Tibial nerve (tissue), 4 donors: ENCODE measurements at regions not wholly inside any gene's neighbourhood (a gene's known extent, or its start where the extent isn't known, plus 50 kb on each side); places are given as distances from the start of the nearest gene placed in this dataset.

ENCODE experiments used
- DNase-seq, 2 donors: peaks; one replicate each; pipeline ENCODE4 v3.0.0-alpha.2; 2019; ENCODE audit warnings: low spot score in 2 of 2
- H3K27ac ChIP-seq, 4 donors: fragments of 200-600 bp; sonication (generic) in 3 of 4; one replicate each; pipeline ENCODE4 v1.5.1; 2017 to 2019; ENCODE audit warnings: mild to moderate bottlenecking in 1 of 4
- H3K27me3 ChIP-seq, 2 donors: fragments of 200-600 bp; sonication (generic) in 1 of 2; one replicate each; pipeline versions ENCODE4 v1.5.1 to v1.6.0; 2017 to 2019
- H3K36me3 ChIP-seq, 3 donors: fragments of 200-600 bp; sonication (generic); one replicate each; pipeline ENCODE4 v1.5.1; 2018 to 2019
- H3K4me1 ChIP-seq, 4 donors: fragments of 200-600 bp; sonication (generic) in 3 of 4; one replicate each; pipeline ENCODE4 v1.5.1; 2017 to 2019
- H3K4me3 ChIP-seq, 4 donors: fragments of 200-600 bp; sonication (generic) in 3 of 4; one replicate each; pipeline ENCODE4 v1.5.1; 2017 to 2019; ENCODE audit warnings: mild to moderate bottlenecking in 1 of 4, moderate library complexity in 1 of 4
- H3K9me3 ChIP-seq, 4 donors: fragments of 200-600 bp; sonication (generic) in 3 of 4; one replicate each; pipeline ENCODE4 v1.5.1; 2017 to 2019
- EP300 ChIP-seq, 2 donors: sonication (generic); formaldehyde crosslinking; IDR thresholded peaks; one replicate each; pipeline ENCODE4 v1.6.1; 2017; ENCODE audit warnings: antibody characterized with exemption in 2 of 2, mild to moderate bottlenecking in 1 of 2
- POLR2A ChIP-seq, 2 donors: fragments of 450-650 bp; IDR thresholded peaks; one replicate each; pipeline ENCODE4 v1.6.1; 2017; ENCODE audit warnings: antibody characterized with exemption in 2 of 2, mild to moderate bottlenecking in 2 of 2, moderate library complexity in 2 of 2
- WGBS, 2 donors: methylation state at CpG; one replicate each; pipeline ENCODE4 v1.1.5; 2018; 5-methylcytosine and 5-hydroxymethylcytosine counted together
- TF ChIP-seq, protein P1 (sequence below), 5 experiments: fragments of 200-600 bp in 3 of 5; fragments of 450-650 bp in 2 of 5; sonication (generic) in 3 of 5; IDR thresholded peaks; one replicate each; pipeline ENCODE4 v1.5.1; 2016 to 2019; ENCODE audit warnings: antibody characterized with exemption in 5 of 5, mild to moderate bottlenecking in 3 of 5, moderate library complexity in 2 of 5

DNA sequence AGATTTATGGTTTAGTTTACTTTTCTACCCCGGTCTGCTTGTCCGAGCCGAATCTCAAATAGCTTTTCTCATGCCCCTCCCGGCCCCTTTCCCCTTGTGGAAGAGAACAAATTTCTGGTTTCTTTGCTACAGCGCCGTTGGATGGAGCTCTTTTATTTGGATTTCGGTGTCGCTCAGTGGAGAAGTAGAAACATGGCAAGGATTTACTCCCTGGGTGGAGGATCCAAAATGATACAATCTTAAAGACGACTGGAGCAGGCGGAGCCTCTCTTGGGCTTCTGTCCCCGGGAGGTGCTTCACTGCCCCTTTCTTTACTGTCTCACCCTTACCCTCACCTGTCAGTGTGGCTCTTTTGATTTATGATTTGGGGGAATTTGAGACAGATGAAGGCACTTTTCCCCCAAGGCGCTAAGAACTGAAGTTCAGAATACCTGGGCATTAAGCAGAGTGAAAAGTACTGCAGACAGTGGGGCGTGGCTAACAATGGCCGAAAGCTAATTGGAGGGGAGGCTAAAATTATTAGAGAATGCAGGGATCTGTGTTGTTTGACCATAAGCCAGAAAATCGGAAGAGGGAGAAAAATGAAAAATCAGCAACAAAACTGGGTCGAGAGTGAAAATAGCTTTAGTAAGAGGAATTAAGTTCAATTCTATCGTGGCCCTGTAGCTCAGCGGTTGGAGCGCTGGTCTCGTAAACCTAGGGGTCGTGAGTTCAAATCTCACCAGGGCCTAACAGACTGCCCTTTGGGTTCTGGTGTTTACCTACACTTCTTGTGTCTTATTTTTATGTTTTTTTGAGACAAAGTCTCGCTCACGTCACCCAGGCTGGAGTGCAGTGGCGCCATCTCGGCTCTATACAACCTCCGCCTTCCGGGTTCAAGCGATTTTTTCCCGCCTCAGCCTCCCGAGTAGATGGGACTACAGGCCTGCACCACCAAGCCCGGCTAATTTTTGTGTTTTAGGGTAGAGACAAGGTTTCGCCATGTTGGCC lies 145.1 kb upstream of the ZNF184 start:
- Histone ChIP-seq H3K9me3 (no peaks in the 10 kb centered on the region), H3K36me3 (no peaks in the 10 kb centered on the region), H3K27me3 (peaks cover 0 to 41% of the 10 kb centered on the region in 2 donors), H3K27ac (no peak overlapping the region), H3K4me3 (peak overlapping the region in 3 of 4 donors; percentile 1 to 39 (median 10)), H3K4me1 (peaks cover 0 to 15% (median 3%) of the 10 kb centered on the region in 4 donors)
- TF ChIP-seq, protein P1, sequence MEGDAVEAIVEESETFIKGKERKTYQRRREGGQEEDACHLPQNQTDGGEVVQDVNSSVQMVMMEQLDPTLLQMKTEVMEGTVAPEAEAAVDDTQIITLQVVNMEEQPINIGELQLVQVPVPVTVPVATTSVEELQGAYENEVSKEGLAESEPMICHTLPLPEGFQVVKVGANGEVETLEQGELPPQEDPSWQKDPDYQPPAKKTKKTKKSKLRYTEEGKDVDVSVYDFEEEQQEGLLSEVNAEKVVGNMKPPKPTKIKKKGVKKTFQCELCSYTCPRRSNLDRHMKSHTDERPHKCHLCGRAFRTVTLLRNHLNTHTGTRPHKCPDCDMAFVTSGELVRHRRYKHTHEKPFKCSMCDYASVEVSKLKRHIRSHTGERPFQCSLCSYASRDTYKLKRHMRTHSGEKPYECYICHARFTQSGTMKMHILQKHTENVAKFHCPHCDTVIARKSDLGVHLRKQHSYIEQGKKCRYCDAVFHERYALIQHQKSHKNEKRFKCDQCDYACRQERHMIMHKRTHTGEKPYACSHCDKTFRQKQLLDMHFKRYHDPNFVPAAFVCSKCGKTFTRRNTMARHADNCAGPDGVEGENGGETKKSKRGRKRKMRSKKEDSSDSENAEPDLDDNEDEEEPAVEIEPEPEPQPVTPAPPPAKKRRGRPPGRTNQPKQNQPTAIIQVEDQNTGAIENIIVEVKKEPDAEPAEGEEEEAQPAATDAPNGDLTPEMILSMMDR (IDR thresholded peaks at IDR 0.05) = no peak
- no peak for TF ChIP-seq EP300 (IDR thresholded peaks at IDR 0.05)
- TF ChIP-seq POLR2A (IDR thresholded peaks at IDR 0.05) = no peak
- DNase-seq = no peak
- WGBS, 2 donors = 28 to 34% methylated on average over 32 of the region's 32 CpGs

DNA sequence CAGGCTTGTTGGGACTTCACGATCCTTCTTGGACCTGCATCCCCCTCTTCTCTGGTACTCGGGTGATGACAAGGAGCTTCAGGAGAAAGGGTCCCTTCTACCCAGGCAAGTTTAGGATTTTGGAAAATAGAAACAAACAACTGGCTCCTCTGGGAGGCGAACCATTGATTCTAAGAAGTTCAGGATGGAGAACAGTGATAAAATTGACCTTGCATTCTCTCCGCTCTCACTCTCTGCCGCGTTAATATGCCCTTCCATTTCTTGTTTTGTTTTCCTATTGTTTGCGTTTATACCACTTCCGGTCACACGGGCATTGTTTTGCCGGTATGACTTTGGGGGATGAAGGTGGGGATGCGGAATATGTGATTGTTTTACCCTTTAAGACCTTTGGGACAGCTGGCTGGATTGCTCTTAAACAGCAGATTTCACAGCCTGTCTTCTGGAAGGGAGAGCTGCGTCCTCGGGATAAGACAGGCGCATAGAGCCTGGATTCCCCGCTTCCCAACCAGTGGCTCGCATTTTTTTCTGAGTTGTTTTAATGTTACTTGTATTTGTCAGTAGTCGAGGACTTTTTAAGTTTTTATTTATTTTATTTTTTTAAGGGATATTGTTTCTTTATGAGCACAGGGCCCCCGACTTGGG lies 144.3 kb upstream of the ZNF184 start:
- H3K36me3 ChIP-seq = no peaks in the 10 kb centered on the region
- no peak for DNase-seq
- peak overlapping the region in 3 of 4 donors; percentile 1 to 39 (median 10) for H3K4me3 ChIP-seq
- H3K27me3 ChIP-seq = peaks cover 0 to 38% of the 10 kb centered on the region in 2 donors
- TF ChIP-seq, protein P1 (IDR thresholded peaks at IDR 0.05) = no peak
- TF ChIP-seq POLR2A (IDR thresholded peaks at IDR 0.05) (no peak), EP300 (IDR thresholded peaks at IDR 0.05) (no peak)
- WGBS, 2 donors = 3% methylated on average over 18 of the region's 18 CpGs
- no peaks in the 10 kb centered on the region for H3K9me3 ChIP-seq
- no peak overlapping the region for H3K27ac ChIP-seq
- H3K4me1 ChIP-seq = peaks cover 0 to 15% (median 3%) of the 10 kb centered on the region in 4 donors

DNA sequence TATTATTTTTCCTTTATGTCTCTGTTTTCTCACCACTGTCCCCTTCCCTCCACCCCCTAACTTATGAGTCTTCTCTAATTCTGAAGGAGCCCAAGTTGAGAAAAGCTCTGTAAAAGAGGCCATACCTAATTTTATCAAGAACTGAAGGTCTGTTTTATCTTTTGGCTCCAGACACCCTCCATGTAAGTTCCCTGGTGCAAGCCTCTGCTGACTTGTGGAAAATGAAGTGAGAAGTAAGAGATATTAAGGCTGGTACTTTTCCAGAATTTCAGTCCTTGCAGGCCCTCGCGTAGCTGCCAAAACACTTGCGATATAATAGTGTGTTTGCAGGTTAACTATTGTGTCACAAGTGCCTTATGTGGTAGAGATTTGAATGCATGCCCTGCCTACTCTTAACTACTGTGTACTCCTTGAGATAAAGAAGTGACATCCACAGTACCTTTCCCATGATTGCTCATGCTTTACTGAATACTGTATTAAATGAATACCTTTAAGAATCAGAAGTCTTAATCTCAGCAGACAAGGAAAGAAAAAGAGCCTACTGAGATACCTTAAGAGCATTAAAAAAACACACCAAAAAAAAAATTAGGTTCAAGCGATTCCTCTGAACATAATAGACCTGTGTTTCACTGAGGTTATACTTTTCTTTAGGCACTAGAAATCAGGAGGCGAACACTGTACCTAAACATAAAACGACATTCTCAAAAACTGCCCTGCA lies 143.6 kb upstream of the ZNF184 start:
- no peak for DNase-seq
- Histone ChIP-seq H3K4me1 (peaks cover 0 to 15% (median 3%) of the 10 kb centered on the region in 4 donors), H3K27ac (no peak overlapping the region), H3K9me3 (no peaks in the 10 kb centered on the region), H3K27me3 (peaks cover 0 to 38% of the 10 kb centered on the region in 2 donors), H3K36me3 (no peaks in the 10 kb centered on the region), H3K4me3 (peak overlapping the region in 1 of 4 donors; percentile 39)
- TF ChIP-seq, protein P1 (IDR thresholded peaks at IDR 0.05) = no peak
- no peak for TF ChIP-seq EP300 (IDR thresholded peaks at IDR 0.05)
- no peak for TF ChIP-seq POLR2A (IDR thresholded peaks at IDR 0.05)
- 55% methylated on average over 6 of the region's 6 CpGs for WGBS, 2 donors

DNA sequence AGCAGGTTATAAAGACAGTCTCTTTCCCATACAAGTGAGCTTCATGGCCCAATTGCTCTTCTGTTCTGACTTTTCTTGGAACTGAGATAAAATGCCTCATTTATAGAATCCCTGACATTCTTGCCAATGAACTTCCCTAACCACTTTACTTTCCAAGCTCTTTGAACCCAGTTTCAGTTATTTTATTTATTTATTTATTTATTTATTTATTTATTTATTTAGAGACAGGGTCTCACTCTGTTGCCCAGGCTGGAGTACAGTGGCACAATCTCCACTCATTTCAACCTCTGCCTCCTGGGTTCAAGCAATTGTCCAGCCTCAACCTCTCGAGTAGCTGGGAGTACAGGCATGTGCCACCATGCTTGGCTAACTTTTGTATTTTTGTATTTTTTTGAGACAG lies 138.5 kb upstream of the ZNF184 start:
- H3K27me3 ChIP-seq = peaks cover 0 to 19% of the 10 kb centered on the region in 2 donors
- WGBS, 2 donors = 72 to 93% methylated on average over 1 of the region's 1 CpG
- DNase-seq = no peak
- H3K27ac ChIP-seq = no peak overlapping the region
- no peak overlapping the region for H3K4me3 ChIP-seq
- H3K36me3 ChIP-seq = no peaks in the 10 kb centered on the region
- H3K4me1 ChIP-seq = no peaks in the 10 kb centered on the region
- peaks cover 0 to 2% (median 0%) of the 10 kb centered on the region in 4 donors for H3K9me3 ChIP-seq
- TF ChIP-seq EP300 (IDR thresholded peaks at IDR 0.05) (no peak), POLR2A (IDR thresholded peaks at IDR 0.05) (no peak)
- TF ChIP-seq, protein P1 (IDR thresholded peaks at IDR 0.05) = no peak
